Stimulated activated CD4-positive, alpha-beta T cell treated with anti-CD3 and anti-CD28 coated beads, Interleukin-15, amount 100 ng/mL, for 1 hour (primary cell): ENCODE measurements at regions not wholly inside any gene's neighbourhood (a gene's known extent, or its start where the extent isn't known, plus 50 kb on each side); places are given as distances from the start of the nearest gene placed in this dataset.

Experiments used
- DNase-seq, 2 donors: peaks; one replicate each; pipeline ENCODE4 v3.0.0-alpha.2; 2020; ENCODE audit warnings: low read depth in 1 of 2, low spot score in 1 of 2

DNA sequence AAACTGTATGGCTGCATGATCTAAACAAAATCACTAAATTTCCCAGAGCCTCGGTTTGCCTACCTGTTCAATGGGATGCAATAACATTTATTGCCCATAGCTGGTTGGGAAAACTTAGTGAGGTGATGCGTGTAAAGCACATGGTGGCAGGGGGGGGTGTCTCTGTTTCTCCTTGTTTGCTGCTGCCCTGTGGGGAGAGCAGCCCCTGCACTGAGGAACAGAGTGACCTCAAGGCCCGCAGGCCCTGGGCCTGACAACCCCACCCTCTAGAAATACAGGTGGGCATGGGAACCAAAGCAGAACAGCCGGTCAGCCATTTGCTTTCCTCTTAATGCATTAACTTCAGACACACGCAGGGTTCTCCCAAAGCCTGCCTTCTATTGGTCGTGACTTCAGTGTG lies 55.1 kb upstream of the SLC66A3 start:
- no peak for DNase-seq

DNA sequence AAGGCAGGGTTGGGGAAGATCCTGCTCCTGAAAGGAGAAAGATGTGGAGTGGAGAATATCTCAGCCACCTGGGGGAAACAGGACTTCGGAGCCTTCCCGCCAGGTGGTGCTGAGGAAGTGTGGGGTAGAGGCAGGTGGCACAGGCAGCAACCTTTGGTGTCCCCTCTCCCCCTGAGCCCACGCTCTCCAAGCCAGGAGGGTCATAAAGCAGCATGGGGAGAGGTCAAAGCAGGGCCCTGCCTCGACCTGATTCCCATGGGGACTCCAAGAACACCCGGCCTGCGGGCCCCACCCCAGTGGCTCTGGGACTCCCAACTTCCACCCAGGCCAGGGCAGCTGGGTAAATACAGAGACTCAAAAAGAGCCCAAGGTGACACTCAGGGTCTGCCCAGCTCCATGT lies 54.3 kb upstream of the SLC66A3 start:
- DNase-seq, result no peak

DNA sequence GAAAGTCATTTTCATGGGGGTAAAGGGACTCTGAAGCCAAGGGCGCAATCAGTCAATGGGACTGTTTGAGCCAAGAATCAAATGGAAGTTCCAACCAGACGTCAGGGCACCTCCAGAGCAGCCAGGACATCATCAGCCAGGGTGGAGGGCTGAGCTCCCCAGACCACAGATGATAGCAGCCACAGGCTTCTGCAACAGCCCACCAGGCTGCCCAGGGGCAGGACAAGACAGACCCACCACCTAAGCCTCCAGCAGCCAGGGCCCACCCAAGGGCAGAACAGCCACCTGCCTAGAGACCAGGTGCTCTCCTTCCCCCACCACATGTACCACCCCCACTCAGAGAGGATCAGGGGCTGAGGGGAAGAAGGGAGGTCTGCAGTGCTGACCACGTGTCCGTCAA lies 53.8 kb upstream of the SLC66A3 start:
- no peak for DNase-seq

DNA sequence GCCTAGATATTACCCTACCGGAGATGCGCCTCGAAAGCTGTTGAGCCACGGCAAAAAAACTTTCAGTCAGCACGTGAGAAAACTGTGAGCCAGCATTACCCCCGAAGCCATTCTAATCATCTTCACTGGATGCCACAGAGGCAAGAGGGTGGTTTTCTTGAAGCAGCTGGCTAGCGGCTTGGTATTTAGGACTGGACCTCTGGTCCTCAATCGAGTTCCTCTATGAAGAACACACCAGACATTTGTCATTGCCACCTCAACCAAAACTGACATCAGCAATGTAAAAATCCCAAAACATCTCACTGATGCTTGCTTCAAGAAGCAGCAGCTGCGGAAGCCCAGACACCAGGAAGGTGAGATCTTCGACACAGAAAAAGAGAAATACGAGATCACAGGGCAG lies 52.8 kb upstream of the SLC66A3 start:
- DNase-seq, result no peak

DNA sequence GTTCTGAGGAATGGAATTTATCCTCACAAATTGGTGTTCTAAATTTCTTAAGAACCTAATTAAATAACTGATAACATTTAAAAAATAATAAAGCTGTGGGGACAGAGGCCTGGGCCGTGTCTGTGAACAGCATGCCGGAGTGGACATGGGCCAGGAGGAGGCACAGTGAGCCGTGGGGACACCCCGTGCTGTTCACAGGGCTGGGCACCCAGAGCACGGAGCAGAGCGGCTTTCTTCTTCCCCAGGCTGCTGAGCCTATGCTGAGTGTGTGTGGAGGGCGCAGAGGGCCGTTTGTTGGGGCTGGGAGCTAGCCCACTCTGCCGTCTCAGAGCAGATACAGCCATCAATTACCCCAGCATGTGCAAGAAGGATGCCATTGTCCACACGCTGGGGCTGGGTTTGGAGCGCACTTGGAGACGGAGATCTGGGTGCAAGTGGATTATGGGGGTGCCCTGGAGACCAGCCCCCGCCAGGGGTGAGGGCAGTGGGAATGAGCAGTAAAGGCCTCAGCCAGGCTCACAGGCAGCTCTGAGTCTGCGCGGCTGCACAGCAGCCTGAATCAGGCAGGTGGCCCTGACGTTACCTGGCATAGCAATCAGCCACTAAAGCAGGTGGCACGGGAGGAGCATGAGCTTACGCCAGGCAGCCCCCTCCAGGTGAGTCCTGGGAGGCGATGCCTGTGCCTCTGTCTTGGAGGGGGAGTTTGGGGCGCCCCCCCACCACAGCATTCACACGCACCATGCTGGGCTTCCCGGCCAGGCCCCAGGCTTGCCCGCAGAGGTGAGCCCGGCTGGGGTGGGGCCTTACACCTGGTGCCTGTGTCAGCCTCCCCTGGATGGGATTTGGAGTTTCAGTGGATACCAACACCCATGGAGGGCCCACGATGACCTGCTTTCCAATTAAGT lies 52.1 kb upstream of the SLC66A3 start:
- no peak for DNase-seq

DNA sequence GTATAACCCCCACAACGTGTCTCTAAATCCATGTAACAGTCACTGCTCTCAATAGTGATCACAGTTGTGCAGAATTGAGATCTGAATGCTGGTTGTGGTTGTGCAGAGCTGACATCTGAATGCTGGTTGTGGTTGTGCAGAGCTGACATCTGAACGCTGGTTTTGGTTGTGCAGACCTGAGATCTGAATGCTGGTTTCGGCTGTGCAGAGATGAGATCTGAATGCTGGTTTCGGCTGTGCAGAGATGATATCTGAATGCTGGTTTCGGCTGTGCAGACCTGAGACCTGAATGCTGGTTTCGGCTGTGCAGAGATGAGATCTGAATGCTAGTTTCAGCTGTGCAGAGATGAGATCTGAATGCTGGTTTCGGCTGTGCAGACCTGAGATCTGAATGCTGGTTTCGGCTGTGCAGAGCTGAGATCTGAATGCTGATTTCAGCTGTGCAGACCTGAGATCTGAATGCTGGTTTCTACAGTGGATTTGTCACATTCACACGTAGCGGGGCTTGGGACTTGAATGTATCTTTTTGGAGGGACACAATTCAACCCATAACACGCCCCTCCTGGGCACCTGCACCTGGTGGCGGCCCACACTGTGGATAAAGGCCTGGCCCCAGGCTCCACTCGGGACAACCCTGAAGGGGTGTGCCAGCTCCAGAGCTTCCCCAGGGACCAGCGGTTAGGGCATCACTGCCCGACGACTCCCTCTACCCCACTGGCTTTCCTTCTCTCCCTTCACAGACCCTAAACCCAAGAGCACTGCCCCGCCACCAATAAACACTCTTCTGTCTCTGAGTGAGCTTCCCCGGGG lies 51.1 kb upstream of the SLC66A3 start:
- peak in 1 of 2 donors; percentile 12 for DNase-seq

DNA sequence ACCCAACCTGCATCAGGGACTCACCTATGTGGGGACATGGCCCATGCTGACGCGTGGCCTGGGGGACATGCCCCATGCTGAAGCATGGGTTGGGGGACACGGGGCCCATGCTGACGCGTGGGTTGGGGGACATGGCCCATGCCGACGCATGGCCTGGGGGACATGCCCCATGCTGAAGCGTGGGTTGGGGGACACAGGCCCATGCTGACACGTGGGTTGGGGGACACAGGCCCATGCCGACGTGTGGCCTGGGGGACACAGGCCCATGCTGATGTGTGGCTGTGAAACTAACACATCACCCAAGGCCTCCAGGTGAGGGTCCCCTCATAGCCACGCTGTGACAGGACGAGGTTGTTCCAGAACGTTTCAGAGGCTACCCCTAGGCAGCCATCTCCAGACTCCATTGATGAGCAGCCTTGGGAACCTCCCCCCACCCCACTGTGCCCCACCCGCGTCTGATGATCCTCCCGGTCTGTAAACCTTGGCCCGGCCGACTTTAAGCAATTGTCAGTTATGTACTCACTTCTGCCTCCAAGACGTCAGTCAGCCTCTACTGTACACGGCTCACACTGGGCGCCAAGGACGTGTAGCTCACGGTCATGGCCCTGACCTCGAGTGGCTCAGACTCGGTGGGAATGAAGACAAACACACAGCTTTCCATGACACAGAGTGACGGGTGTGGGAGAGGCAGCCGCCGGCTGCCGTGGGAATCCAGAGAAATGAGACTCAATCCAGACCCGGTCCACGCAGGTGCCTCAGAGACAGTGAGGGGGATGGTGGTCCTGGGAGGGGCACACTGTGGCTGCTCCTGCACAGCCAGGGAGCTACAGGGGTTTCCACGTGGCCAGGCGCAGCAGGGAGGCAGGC lies 50.2 kb upstream of the SLC66A3 start:
- no peak for DNase-seq
